ENCODE measurements at regions not wholly inside any gene's neighbourhood (a gene's known extent, or its start where the extent isn't known, plus 50 kb on each side); places are given as distances from the start of the nearest gene placed in this dataset.

DNA sequence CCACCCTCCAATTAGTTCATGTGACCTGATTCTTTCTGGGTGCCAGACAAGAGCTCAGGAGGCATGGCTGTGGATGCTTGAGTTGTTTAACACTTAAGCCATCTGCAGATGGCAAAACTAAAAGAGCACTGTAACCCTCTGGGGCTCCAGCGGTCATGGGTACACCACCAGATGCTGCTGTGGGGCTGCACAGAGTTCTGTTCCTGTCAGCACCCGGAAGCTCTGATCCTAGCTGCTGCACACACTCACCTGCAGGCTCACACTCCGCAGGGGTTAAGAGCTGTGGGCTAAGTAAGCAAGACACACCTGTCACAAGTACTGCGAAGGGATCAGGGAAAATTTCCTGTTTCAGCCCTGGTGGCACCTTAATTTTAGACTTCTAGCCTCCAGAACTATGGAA, 307.8 kb downstream of the C11orf87 start:
- Histone ChIP-seq H3K27me3 (no peaks in the 10 kb centered on the region), H3K4me3 (no peak overlapping the region), H3K9me3 (no peaks in the 10 kb centered on the region), H3K4me1 (no peaks in the 10 kb centered on the region), H3K36me3 (no peaks in the 10 kb centered on the region), H3K27ac (no peak overlapping the region)
- TF ChIP-seq, protein P1, sequence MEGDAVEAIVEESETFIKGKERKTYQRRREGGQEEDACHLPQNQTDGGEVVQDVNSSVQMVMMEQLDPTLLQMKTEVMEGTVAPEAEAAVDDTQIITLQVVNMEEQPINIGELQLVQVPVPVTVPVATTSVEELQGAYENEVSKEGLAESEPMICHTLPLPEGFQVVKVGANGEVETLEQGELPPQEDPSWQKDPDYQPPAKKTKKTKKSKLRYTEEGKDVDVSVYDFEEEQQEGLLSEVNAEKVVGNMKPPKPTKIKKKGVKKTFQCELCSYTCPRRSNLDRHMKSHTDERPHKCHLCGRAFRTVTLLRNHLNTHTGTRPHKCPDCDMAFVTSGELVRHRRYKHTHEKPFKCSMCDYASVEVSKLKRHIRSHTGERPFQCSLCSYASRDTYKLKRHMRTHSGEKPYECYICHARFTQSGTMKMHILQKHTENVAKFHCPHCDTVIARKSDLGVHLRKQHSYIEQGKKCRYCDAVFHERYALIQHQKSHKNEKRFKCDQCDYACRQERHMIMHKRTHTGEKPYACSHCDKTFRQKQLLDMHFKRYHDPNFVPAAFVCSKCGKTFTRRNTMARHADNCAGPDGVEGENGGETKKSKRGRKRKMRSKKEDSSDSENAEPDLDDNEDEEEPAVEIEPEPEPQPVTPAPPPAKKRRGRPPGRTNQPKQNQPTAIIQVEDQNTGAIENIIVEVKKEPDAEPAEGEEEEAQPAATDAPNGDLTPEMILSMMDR (IDR thresholded peaks at IDR 0.05) = no peak
- no peak for DNase-seq (ENCODE audit: low spot score)

GRCh38 chr11:109730669-109731068, 308.7 kb downstream of the C11orf87 start:
- Histone ChIP-seq H3K27me3 (no peaks in the 10 kb centered on the region), H3K4me3 (no peak overlapping the region), H3K27ac (no peak overlapping the region), H3K4me1 (no peaks in the 10 kb centered on the region), H3K36me3 (no peaks in the 10 kb centered on the region), H3K9me3 (no peaks in the 10 kb centered on the region)
- DNase-seq (ENCODE audit: low spot score) = no peak
- TF ChIP-seq, protein P1 (IDR thresholded peaks at IDR 0.05) = no peak

GRCh38 chr11:109731451-109731850, 309.5 kb downstream of the C11orf87 start:
- TF ChIP-seq, protein P1 (IDR thresholded peaks at IDR 0.05) = no peak
- Histone ChIP-seq H3K27me3 (no peaks in the 10 kb centered on the region), H3K4me3 (no peak overlapping the region), H3K9me3 (no peaks in the 10 kb centered on the region), H3K36me3 (no peaks in the 10 kb centered on the region), H3K4me1 (no peaks in the 10 kb centered on the region), H3K27ac (no peak overlapping the region)
- DNase-seq (ENCODE audit: low spot score) = no peak

GRCh38 chr11:109733245-109733644, 311.3 kb downstream of the C11orf87 start:
- Histone ChIP-seq H3K4me3 (no peak overlapping the region), H3K27me3 (no peaks in the 10 kb centered on the region), H3K9me3 (no peaks in the 10 kb centered on the region), H3K4me1 (no peaks in the 10 kb centered on the region), H3K36me3 (no peaks in the 10 kb centered on the region), H3K27ac (no peak overlapping the region)
- no peak for DNase-seq (ENCODE audit: low spot score)
- TF ChIP-seq, protein P1 (IDR thresholded peaks at IDR 0.05) = no peak

GRCh38 chr11:109734566-109734965, 312.6 kb downstream of the C11orf87 start:
- TF ChIP-seq, protein P1 (IDR thresholded peaks at IDR 0.05) = no peak
- no peaks in the 10 kb centered on the region for H3K27me3 ChIP-seq
- H3K9me3 ChIP-seq = no peaks in the 10 kb centered on the region
- H3K4me3 ChIP-seq = no peak overlapping the region
- H3K4me1 ChIP-seq = no peaks in the 10 kb centered on the region
- H3K36me3 ChIP-seq = no peaks in the 10 kb centered on the region
- no peak overlapping the region for H3K27ac ChIP-seq
- DNase-seq (ENCODE audit: low spot score) = no peak

- TF ChIP-seq, protein P1 (IDR thresholded peaks at IDR 0.05) = no peak
- DNase-seq (ENCODE audit: low spot score) = no peak
- no peaks in the 10 kb centered on the region for H3K4me1 ChIP-seq
- H3K36me3 ChIP-seq = no peaks in the 10 kb centered on the region
- H3K4me3 ChIP-seq = no peak overlapping the region
- H3K27me3 ChIP-seq = no peaks in the 10 kb centered on the region
- H3K9me3 ChIP-seq = no peaks in the 10 kb centered on the region
- no peak overlapping the region for H3K27ac ChIP-seq
Observed at GRCh38 chr11:109735128-109735527, 313.1 kb downstream of the C11orf87 start.
